ENCODE measurements at regions not wholly inside any gene's neighbourhood (a gene's known extent, or its start where the extent isn't known, plus 50 kb on each side); places are given as distances from the start of the nearest gene placed in this dataset.

DNA sequence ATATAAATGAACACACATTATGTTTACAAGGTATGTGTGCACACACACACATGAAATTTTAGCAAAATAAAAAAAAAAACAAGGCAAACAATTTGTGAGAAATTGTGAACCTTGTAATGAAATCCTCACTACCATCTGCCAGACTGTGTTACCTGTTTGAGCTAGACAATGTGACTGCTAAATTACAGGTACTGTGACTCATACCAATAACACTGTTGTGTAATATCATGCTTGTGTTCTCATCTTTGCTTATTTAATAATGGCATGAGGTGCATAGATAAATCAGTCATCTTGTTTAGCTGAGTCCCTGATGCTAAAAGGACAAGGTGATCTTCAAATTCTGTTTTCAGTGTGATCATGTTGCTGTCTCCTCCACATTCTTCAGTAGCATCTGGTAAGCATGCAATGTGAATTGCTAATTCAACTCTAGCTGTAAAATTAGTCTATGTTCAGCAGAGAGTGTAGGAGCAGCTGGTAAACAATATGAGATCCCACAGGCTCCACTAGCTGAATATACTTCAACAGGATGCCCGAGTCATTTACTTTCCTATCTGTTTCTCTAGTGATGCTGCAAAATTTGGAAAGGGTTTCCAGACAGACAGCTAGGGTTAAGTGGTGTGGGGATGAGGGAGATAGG lies 966.3 kb upstream of the C9orf72 start:
- H3K9me3 ChIP-seq: no peaks in the 10 kb centered on the region
- no peaks in the 10 kb centered on the region for H3K27me3 ChIP-seq
- no peak overlapping the region for H3K27ac ChIP-seq
- no peak overlapping the region for H3K4me3 ChIP-seq
- no peaks in the 10 kb centered on the region for H3K36me3 ChIP-seq
- ATAC-seq: no peak
- intact Hi-C loops (cut with DNase I): loop anchor here in 2 of 10 donors (10.0 kb wide), 2 partner anchors 55 to 65 kb away; no protein-coding TSS in a partner anchor
- TF ChIP-seq POLR2A (IDR thresholded peaks at IDR 0.05): no peak
- TF ChIP-seq, protein P1, sequence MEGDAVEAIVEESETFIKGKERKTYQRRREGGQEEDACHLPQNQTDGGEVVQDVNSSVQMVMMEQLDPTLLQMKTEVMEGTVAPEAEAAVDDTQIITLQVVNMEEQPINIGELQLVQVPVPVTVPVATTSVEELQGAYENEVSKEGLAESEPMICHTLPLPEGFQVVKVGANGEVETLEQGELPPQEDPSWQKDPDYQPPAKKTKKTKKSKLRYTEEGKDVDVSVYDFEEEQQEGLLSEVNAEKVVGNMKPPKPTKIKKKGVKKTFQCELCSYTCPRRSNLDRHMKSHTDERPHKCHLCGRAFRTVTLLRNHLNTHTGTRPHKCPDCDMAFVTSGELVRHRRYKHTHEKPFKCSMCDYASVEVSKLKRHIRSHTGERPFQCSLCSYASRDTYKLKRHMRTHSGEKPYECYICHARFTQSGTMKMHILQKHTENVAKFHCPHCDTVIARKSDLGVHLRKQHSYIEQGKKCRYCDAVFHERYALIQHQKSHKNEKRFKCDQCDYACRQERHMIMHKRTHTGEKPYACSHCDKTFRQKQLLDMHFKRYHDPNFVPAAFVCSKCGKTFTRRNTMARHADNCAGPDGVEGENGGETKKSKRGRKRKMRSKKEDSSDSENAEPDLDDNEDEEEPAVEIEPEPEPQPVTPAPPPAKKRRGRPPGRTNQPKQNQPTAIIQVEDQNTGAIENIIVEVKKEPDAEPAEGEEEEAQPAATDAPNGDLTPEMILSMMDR (IDR thresholded peaks at IDR 0.05): no peak
- WGBS, 4 donors: 61 to 69% (median 64%) methylated on average over 1 of the region's 1 CpG
- H3K4me1 ChIP-seq: no peaks in the 10 kb centered on the region
- DNase-seq: no peak

DNA sequence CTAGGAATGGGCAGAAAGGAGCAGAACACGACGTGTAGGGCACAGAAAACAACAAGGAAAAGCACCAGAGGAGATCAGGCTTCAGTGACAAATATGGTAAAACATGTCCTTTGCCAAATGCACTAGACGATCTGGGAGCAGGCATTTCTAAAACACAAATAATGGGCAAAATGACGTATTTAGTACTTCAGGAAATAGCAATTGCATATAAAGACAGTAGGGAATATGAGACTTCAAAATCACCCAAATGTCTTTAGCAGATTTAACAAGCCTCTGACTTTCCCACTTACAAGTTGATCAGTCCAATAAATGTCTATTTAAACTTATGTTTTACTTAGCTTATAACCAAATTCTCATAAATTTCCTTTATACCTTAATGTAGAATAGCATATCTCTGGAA lies 969.6 kb upstream of the C9orf72 start:
- intact Hi-C loops (cut with DNase I): loop anchor here in 1 of 10 donors (10.0 kb wide), 1 partner anchor 58 kb away; no protein-coding TSS in a partner anchor
- no peak overlapping the region for H3K4me3 ChIP-seq
- H3K27me3 ChIP-seq: no peaks in the 10 kb centered on the region
- H3K4me1 ChIP-seq: no peaks in the 10 kb centered on the region
- TF ChIP-seq, protein P1 (IDR thresholded peaks at IDR 0.05): no peak
- TF ChIP-seq POLR2A (IDR thresholded peaks at IDR 0.05): no peak
- H3K27ac ChIP-seq: no peak overlapping the region
- H3K36me3 ChIP-seq: no peaks in the 10 kb centered on the region
- ATAC-seq (no peak), DNase-seq (no peak)
- no peaks in the 10 kb centered on the region for H3K9me3 ChIP-seq
- 51 to 61% (median 58%) methylated on average over 4 of the region's 4 CpGs for WGBS, 4 donors

DNA sequence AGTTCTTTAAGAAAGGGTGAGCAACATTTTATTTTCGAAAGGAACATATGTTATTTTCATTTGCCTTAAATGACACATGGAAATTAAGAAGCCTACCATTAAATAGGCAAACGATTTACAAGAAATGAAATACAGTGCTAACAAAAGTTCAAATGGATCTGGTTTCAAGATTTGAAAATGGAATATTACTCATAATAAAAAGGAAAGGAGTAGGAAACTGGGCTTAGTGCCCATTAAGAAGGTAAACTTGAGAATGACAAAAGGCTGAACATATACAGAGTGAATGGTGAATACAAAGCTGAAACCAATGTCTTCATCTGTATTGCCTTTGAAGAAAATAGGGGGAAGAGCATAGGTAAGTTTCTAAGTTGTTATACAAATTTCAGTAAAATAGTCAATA lies 974.2 kb upstream of the C9orf72 start:
- DNase-seq: no peak
- no peaks in the 10 kb centered on the region for H3K36me3 ChIP-seq
- 52 to 60% (median 58%) methylated on average over 2 of the region's 2 CpGs for whole genome bisulfite sequencing, 4 donors
- H3K9me3 ChIP-seq: peaks cover 0 to 17% (median 2%) of the 10 kb centered on the region in 12 donors
- H3K27ac ChIP-seq: no peak overlapping the region
- TF ChIP-seq, protein P1 (IDR thresholded peaks at IDR 0.05): no peak
- TF ChIP-seq POLR2A (IDR thresholded peaks at IDR 0.05): no peak
- intact Hi-C loops (cut with DNase I): loop anchor here in 1 of 10 donors (10.0 kb wide), 1 partner anchor 63 kb away; no protein-coding TSS in a partner anchor
- no peaks in the 10 kb centered on the region for H3K27me3 ChIP-seq
- no peaks in the 10 kb centered on the region for H3K4me1 ChIP-seq
- no peak for ATAC-seq
- H3K4me3 ChIP-seq: no peak overlapping the region

DNA sequence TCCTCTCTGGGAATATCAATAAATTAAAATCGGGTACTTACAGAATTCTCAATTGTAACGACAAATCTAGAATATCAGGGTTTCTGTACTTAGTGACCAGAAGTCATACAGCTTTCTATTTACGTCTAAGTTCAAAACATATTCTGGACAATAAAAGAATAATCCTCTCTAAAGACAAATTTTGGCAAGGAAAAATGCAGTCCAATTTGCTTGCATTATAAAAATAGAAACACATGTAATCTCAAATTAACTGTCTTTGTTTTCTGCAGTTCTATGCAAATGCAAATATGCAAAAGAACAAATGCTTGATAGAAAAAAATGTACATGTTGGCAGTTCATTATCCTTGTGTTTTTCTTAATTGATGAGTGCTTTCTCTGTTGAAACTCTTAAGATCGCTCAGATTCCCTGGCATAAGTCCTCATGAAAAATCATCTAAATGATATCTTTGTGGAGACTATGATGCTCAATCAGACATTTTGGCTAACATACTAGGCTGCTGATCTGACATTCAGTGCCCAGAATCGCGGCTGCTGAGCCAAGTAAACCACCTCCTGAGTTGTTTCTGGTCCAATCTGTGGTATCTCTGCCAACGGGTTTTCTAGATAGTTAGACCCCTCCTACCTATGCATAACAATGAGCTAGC lies 990.1 kb upstream of the C9orf72 start:
- ATAC-seq (no peak), DNase-seq (no peak)
- H3K27me3 ChIP-seq: no peaks in the 10 kb centered on the region
- no peaks in the 10 kb centered on the region for H3K4me1 ChIP-seq
- WGBS, 4 donors: 65 to 81% (median 74%) methylated on average over 7 of the region's 7 CpGs
- TF ChIP-seq POLR2A (IDR thresholded peaks at IDR 0.05): no peak
- TF ChIP-seq, protein P1 (IDR thresholded peaks at IDR 0.05): no peak
- no peak overlapping the region for H3K4me3 ChIP-seq
- H3K36me3 ChIP-seq: no peaks in the 10 kb centered on the region
- H3K27ac ChIP-seq: no peak overlapping the region
- peaks cover 0 to under 1% (median 0%) of the 10 kb centered on the region in 12 donors for H3K9me3 ChIP-seq
- intact Hi-C loops (cut with DNase I): no loop called here
